H1 (cell line): ENCODE measurements at regions not wholly inside any gene's neighbourhood (a gene's known extent, or its start where the extent isn't known, plus 50 kb on each side); places are given as distances from the start of the nearest gene placed in this dataset.

Experiments used
- CTCF ChIA-PET: fragments of 300-600 bp; sonication (Branson Sonifier 250); formaldehyde crosslinking; loops from one replicate; lab custom pipeline; 2021; ENCODE audit not compliant: partially characterized antibody; lab: Charles Lee
- POLR2A ChIA-PET: fragments of 300-600 bp; sonication (Branson Sonifier 250); formaldehyde crosslinking; loops from one replicate; lab custom pipeline; 2021; ENCODE audit warnings: inconsistent platforms; ENCODE audit not compliant: partially characterized antibody; lab: Charles Lee
- DNase-seq, 2 experiments: peaks; one replicate each; pipeline versions ENCODE4 v3.0.0 to v3.0.0-alpha.2; 2010 to 2022; ENCODE audit warnings: low spot score in 2 of 2, low read depth in 1 of 2, mixed read lengths in 1 of 2
- FAIRE-seq: peaks from 2 replicates; lab custom pipeline; 2011; peaks lifted over from hg19 to GRCh38; lab: Jason Lieb, UNC
- H2AFZ ChIP-seq: 2 replicates; pipeline ENCODE4 v1.8.1; 2012; ENCODE audit warnings: low read length, inconsistent platforms
- H2AK5ac ChIP-seq: 2 replicates; pipeline ENCODE4 v1.6.1; 2013; ENCODE audit warnings: low read depth, low read length
- H2BK120ac ChIP-seq: replicated peaks from 2 replicates; pipeline ENCODE3; 2013; ENCODE audit warnings: low read depth, low read length, inconsistent platforms
- H2BK12ac ChIP-seq: 2 replicates; pipeline ENCODE4 v1.6.1; 2013; ENCODE audit warnings: low read depth, low read length
- H2BK15ac ChIP-seq: 2 replicates; pipeline ENCODE4 v1.6.1; 2013; ENCODE audit warnings: low read length
- H2BK20ac ChIP-seq: 2 replicates; pipeline ENCODE4 v1.6.1; 2013; ENCODE audit warnings: low read length
- H2BK5ac ChIP-seq: 2 replicates; pipeline ENCODE4 v1.6.1; 2013; ENCODE audit warnings: low read depth, low read length
- H3K14ac ChIP-seq: 2 replicates; pipeline ENCODE4 v1.6.1; 2013; ENCODE audit warnings: inconsistent platforms; ENCODE audit not compliant: insufficient read length
- H3K18ac ChIP-seq: 2 replicates; pipeline ENCODE4 v1.6.1; 2013; ENCODE audit warnings: low read length; ENCODE audit errors: extremely low read depth
- H3K23ac ChIP-seq: 2 replicates; pipeline ENCODE4 v1.6.1; 2013; ENCODE audit warnings: inconsistent platforms; ENCODE audit not compliant: insufficient read length
- H3K23me2 ChIP-seq: 2 replicates; pipeline ENCODE4 v1.6.1; 2013; ENCODE audit warnings: low read depth, low read length
- H3K27ac ChIP-seq: 2 replicates; pipeline ENCODE4 v1.6.1; 2011; ENCODE audit warnings: low read depth, low read length, inconsistent platforms
- H3K27me3 ChIP-seq, 4 experiments: replicated peaks in 1 of 4; 1 replicate in 1 of 4; 2 replicates in 3 of 4; pipeline versions ENCODE4 v1.6.1 to v1.8.1; 2011 to 2013; ENCODE audit warnings: low read length in 3 of 4, mild to moderate bottlenecking in 3 of 4, inconsistent platforms in 2 of 4, mixed read lengths in 2 of 4, moderate library complexity in 1 of 4; ENCODE audit not compliant: control insufficient read depth in 3 of 4, insufficient read depth in 3 of 4; ENCODE audit errors: extremely low read depth in 1 of 4
- H3K36me3 ChIP-seq, 4 experiments: 2 replicates each; pipeline versions ENCODE4 v1.6.1 to v1.8.1; 2011 to 2013; ENCODE audit warnings: mild to moderate bottlenecking in 4 of 4, low read length in 3 of 4, moderate library complexity in 2 of 4, control low read depth in 1 of 4, inconsistent platforms in 1 of 4; ENCODE audit not compliant: insufficient read depth in 4 of 4, control insufficient read depth in 2 of 4
- H3K4ac ChIP-seq: replicated peaks from 2 replicates; pipeline ENCODE3; 2013; ENCODE audit warnings: low read length, low read depth, mixed read lengths, inconsistent platforms; ENCODE audit not compliant: insufficient read length
- H3K4me1 ChIP-seq, 4 experiments: replicated peaks in 1 of 4; 1 replicate in 1 of 4; 2 replicates in 3 of 4; pipeline versions ENCODE4 v1.6.1 to v1.8.1; 2011 to 2013; ENCODE audit warnings: low read length in 3 of 4, inconsistent platforms in 2 of 4, mixed read lengths in 1 of 4; ENCODE audit not compliant: insufficient read depth in 4 of 4, control insufficient read depth in 3 of 4
- H3K4me2 ChIP-seq, 2 experiments: 2 replicates each; pipeline versions ENCODE4 v1.6.1 to v1.8.1; 2011 to 2013; ENCODE audit warnings: low read depth in 2 of 2, low read length in 2 of 2, control low read depth in 1 of 2, inconsistent platforms in 1 of 2, mild to moderate bottlenecking in 1 of 2; ENCODE audit not compliant: insufficient read depth in 1 of 2
- H3K4me3 ChIP-seq, 4 experiments: fragments of 200-600, 300-600 bp in 1 of 4; sonication (generic), shearing (Covaris generic), sonication (Bioruptor Twin) in 1 of 4; 2 replicates each; pipeline versions ENCODE4 v1.5.1 to v1.8.1; 2011 to 2016; ENCODE audit warnings: low read length in 4 of 4, low read depth in 3 of 4, control low read depth in 2 of 4, inconsistent platforms in 2 of 4, mild to moderate bottlenecking in 2 of 4, mixed read lengths in 1 of 4, moderate library complexity in 1 of 4; ENCODE audit not compliant: insufficient read depth in 2 of 4; ENCODE audit errors: extremely low read depth in 1 of 4
- H3K56ac ChIP-seq: replicated peaks from 2 replicates; pipeline ENCODE3; 2013; ENCODE audit warnings: low read depth, mild to moderate bottlenecking, mixed read lengths, low read length, inconsistent platforms; ENCODE audit not compliant: insufficient read length
- H3K79me1 ChIP-seq: 2 replicates; pipeline ENCODE4 v1.6.1; 2013; ENCODE audit warnings: low read depth, low read length, control low read depth
- H3K79me2 ChIP-seq, 2 experiments: 2 replicates each; pipeline versions ENCODE4 v1.6.1 to v1.8.1; 2012 to 2013; ENCODE audit warnings: low read length in 2 of 2, mild to moderate bottlenecking in 2 of 2, inconsistent platforms in 1 of 2; ENCODE audit not compliant: insufficient read depth in 2 of 2, control insufficient read depth in 1 of 2
- H3K9ac ChIP-seq, 4 experiments: replicated peaks in 1 of 4; 1 replicate in 1 of 4; 2 replicates in 3 of 4; pipeline versions ENCODE4 v1.6.1 to v1.8.1; 2011 to 2013; ENCODE audit warnings: low read depth in 3 of 4, low read length in 3 of 4, control low read depth in 2 of 4, mild to moderate bottlenecking in 2 of 4, moderate library complexity in 2 of 4, inconsistent platforms in 1 of 4; ENCODE audit errors: extremely low read depth in 1 of 4
- H3K9me3 ChIP-seq, 2 experiments: 2 replicates each; pipeline versions ENCODE4 v1.6.1 to v1.8.1; 2012 to 2013; ENCODE audit warnings: mild to moderate bottlenecking in 2 of 2, moderate library complexity in 2 of 2, control low read depth in 1 of 2, inconsistent platforms in 1 of 2, low read depth in 1 of 2, low read length in 1 of 2, mixed read lengths in 1 of 2; ENCODE audit not compliant: insufficient read depth in 2 of 2
- H4K20me1 ChIP-seq, 2 experiments: replicated peaks in 1 of 2; 2 replicates each; pipeline versions ENCODE3 to v1.8.1; 2011 to 2013; ENCODE audit warnings: inconsistent platforms in 2 of 2, low read length in 2 of 2, mild to moderate bottlenecking in 1 of 2; ENCODE audit not compliant: insufficient read depth in 2 of 2, control insufficient read depth in 1 of 2
- H4K5ac ChIP-seq: 2 replicates; pipeline ENCODE4 v1.6.1; 2013; ENCODE audit warnings: low read length, low read depth, mixed read lengths, inconsistent platforms; ENCODE audit not compliant: insufficient read length
- H4K8ac ChIP-seq: 2 replicates; pipeline ENCODE4 v1.8.0; 2013; ENCODE audit warnings: mild to moderate bottlenecking, moderate library complexity, low read length, inconsistent platforms; ENCODE audit not compliant: insufficient read depth; ENCODE audit errors: extremely low read depth
- H4K91ac ChIP-seq: replicated peaks from 2 replicates; pipeline ENCODE3; 2013; ENCODE audit warnings: low read length, mixed read lengths, inconsistent platforms; ENCODE audit not compliant: insufficient read length
- BRCA1 ChIP-seq: IDR thresholded peaks from 2 replicates; pipeline ENCODE4 v1.6.1; 2012; ENCODE audit warnings: low read depth, low read length, improper control_type of control experiment
- CBX8 ChIP-seq: fragments of 300-800, 300-1000 bp; sonication (generic); IDR thresholded peaks from 2 replicates; pipeline ENCODE4 v1.7.1; 2016; ENCODE audit warnings: low read depth, low read length, borderline replicate concordance
- CHD1 ChIP-seq: IDR thresholded peaks from 2 replicates; pipeline ENCODE4 v1.6.1; 2012; ENCODE audit warnings: low read depth, low read length, improper control_type of control experiment
- EGR1 ChIP-seq: IDR thresholded peaks from 2 replicates; pipeline ENCODE4 v1.6.1; 2011; ENCODE audit warnings: low read depth, low read length, borderline replicate concordance
- EZH2 ChIP-seq: fragments of 200-600 bp; sonication (generic); IDR thresholded peaks from 2 replicates; pipeline ENCODE4 v1.7.1; 2012; ENCODE audit warnings: low read depth, mild to moderate bottlenecking, moderate library complexity, low read length, inconsistent platforms; ENCODE audit not compliant: severe bottlenecking
- GTF2F1 ChIP-seq: IDR thresholded peaks from 2 replicates; pipeline ENCODE4 v1.6.1; 2012; ENCODE audit warnings: low read depth, low read length, improper control_type of control experiment, borderline replicate concordance
- KDM1A ChIP-seq: fragments of 200-600, 300-600 bp; sonication (generic); IDR thresholded peaks from 2 replicates; pipeline ENCODE4 v1.7.1; 2016; ENCODE audit warnings: mild to moderate bottlenecking, low read length, borderline replicate concordance
- NRF1 ChIP-seq: IDR thresholded peaks from 2 replicates; pipeline ENCODE4 v1.6.1; 2011; ENCODE audit warnings: mild to moderate bottlenecking, low read depth, low read length, improper control_type of control experiment
- POU5F1 ChIP-seq: IDR thresholded peaks from 2 replicates; pipeline ENCODE4 v1.6.1; 2011; ENCODE audit warnings: low read depth, mild to moderate bottlenecking, low read length, moderate library complexity
- SIRT6 ChIP-seq: IDR thresholded peaks from one replicate; pipeline ENCODE4 v1.7.1; 2012; ENCODE audit warnings: low read length, inconsistent platforms
- SIX5 ChIP-seq: IDR thresholded peaks from 2 replicates; pipeline ENCODE4 v1.6.1; 2011; ENCODE audit warnings: mild to moderate bottlenecking, low read depth, low read length
- SP1 ChIP-seq: IDR thresholded peaks from 2 replicates; pipeline ENCODE4 v1.6.1; 2011; ENCODE audit warnings: low read depth, low read length
- SUZ12 ChIP-seq: fragments of 200-600 bp; sonication (generic); IDR thresholded peaks from 2 replicates; pipeline ENCODE4 v1.6.1; 2012; ENCODE audit warnings: mild to moderate bottlenecking, inconsistent platforms, low read length, moderate library complexity, mixed read lengths
- TAF1 ChIP-seq: IDR thresholded peaks from 2 replicates; pipeline ENCODE4 v1.6.1; 2011; ENCODE audit warnings: mild to moderate bottlenecking, low read depth, low read length
- TBP ChIP-seq: IDR thresholded peaks from 2 replicates; pipeline ENCODE4 v1.6.1; 2011; ENCODE audit warnings: low read depth, low read length, improper control_type of control experiment
- TCF12 ChIP-seq: IDR thresholded peaks from 2 replicates; pipeline ENCODE4 v1.6.1; 2011; ENCODE audit warnings: low read depth, mild to moderate bottlenecking, low read length
- WGBS, 2 experiments: shearing (Covaris generic) in 1 of 2; methylation state at CpG; one replicate each; pipeline versions ENCODE4 v1.1.6 to v1.1.7; 2013 to 2015; ENCODE audit warnings: low lambda C conversion rate in 2 of 2, mixed read lengths in 2 of 2, inconsistent platforms in 1 of 2, low coverage in 1 of 2, missing lambda C conversion rate in 1 of 2; ENCODE audit not compliant: insufficient replicate concordance in 2 of 2, insufficient coverage in 1 of 2, insufficient read length in 1 of 2; ENCODE audit errors: extremely low coverage in 1 of 2, missing lambda C conversion rate in 1 of 2; 5-methylcytosine and 5-hydroxymethylcytosine counted together

DNA sequence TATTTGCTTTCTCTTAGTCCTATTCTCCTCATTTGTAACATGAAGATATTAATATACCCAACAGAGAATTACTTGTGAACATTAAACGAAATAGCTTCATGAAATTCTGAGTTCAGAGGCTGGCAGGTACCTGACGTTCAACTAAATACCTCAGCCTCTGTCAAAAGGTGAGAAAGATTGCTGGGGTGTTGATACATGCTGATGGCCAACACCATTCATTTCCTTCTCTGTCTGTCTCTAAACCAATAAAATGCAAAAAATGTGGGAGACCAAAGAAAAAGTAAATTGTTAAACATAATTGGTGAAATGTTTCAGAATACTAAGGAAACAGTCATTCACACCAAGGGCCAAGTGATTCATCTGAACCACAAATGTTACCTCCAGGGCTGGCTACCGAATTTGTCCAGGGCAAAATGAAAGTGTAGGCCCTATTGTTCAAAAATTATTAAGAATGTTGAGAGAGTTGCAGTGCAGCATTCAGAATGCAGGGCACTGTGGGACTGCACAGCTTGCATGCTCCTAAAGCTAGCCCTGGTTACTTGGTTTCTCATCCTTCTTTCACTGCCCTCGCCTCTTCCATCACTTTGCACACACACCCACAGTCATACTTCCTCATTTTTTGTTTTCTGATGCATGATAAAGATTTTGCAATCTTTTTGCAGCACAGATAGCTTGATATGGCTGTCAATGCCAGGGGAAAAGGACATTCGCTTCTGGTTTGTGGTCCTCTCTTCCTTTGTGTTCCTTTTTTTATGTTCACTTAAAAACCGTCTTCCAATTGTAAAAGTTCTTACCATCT lies 414.3 kb upstream of the NR5A2 start:
- Histone ChIP-seq H3K9me3 (no peaks in the 10 kb centered on the region), H3K56ac (no peak overlapping the region), H3K36me3 (no peaks in the 10 kb centered on the region), H3K4me2 (no peak overlapping the region), H2BK120ac (no peak overlapping the region), H3K27ac (no peak overlapping the region), H4K91ac (no peak overlapping the region), H2BK15ac (no peak overlapping the region), H3K27me3 (no peaks in the 10 kb centered on the region), H2BK12ac (no peak overlapping the region), H3K79me1 (no peaks in the 10 kb centered on the region), H3K18ac (no peak overlapping the region), H3K79me2 (no peaks in the 10 kb centered on the region), H3K4me3 (no peak overlapping the region), H3K23ac (no peak overlapping the region), H3K4ac (no peak overlapping the region), H3K4me1 (no peaks in the 10 kb centered on the region), H4K5ac (no peak overlapping the region), H2BK20ac (no peak overlapping the region), H2AFZ (no peak overlapping the region), H4K20me1 (no peaks in the 10 kb centered on the region), H4K8ac (no peak overlapping the region), H2AK5ac (no peak overlapping the region), H2BK5ac (no peak overlapping the region), H3K9ac (no peak overlapping the region), H3K23me2 (no peaks in the 10 kb centered on the region), H3K14ac (no peak overlapping the region)
- POLR2A ChIA-PET, result no interaction called here
- FAIRE-seq (no peak), DNase-seq (no peak)
- CTCF ChIA-PET, result no interaction called here
- 72% methylated on average over 6 of the region's 6 CpGs; no CpG with 5 or more reads in 1 of the 2 experiments for WGBS, 2 experiments
- no peak for TF ChIP-seq SUZ12
- no peak for TF ChIP-seq SIRT6
- no peak for TF ChIP-seq CHD1
- TF ChIP-seq TAF1, result no peak
- TF ChIP-seq EGR1, result no peak
- no peak for TF ChIP-seq CBX8
- no peak for TF ChIP-seq TBP
- TF ChIP-seq GTF2F1, result no peak
- TF ChIP-seq TCF12, result no peak
- no peak for TF ChIP-seq SIX5
- TF ChIP-seq BRCA1, result no peak
- TF ChIP-seq SP1, result no peak
- no peak for TF ChIP-seq POU5F1
- no peak for TF ChIP-seq KDM1A
- no peak for TF ChIP-seq NRF1
- no peak for TF ChIP-seq EZH2
